ENCODE measurements at regions not wholly inside any gene's neighbourhood (a gene's known extent, or its start where the extent isn't known, plus 50 kb on each side); places are given as distances from the start of the nearest gene placed in this dataset.

DNA sequence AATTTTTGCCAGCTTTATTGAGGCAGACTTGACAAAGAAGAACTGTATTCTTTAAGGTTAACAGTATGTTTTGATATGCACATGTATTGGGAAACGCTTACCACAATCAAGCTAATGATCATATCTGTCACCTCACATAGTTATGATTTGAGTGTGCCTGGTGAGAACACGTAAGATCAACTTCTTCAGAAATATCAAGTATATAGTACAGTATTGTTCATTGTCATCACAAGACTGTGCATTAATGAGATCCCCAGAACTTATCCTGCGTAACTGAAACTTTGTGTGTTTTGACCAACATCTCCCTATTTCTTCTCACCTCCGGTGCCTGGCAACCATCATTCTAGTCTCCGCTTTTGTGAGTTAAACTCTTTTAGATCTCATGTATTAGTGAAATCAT is 756.4 kb upstream of the EEF2KMT start:
- TF ChIP-seq, protein P1, sequence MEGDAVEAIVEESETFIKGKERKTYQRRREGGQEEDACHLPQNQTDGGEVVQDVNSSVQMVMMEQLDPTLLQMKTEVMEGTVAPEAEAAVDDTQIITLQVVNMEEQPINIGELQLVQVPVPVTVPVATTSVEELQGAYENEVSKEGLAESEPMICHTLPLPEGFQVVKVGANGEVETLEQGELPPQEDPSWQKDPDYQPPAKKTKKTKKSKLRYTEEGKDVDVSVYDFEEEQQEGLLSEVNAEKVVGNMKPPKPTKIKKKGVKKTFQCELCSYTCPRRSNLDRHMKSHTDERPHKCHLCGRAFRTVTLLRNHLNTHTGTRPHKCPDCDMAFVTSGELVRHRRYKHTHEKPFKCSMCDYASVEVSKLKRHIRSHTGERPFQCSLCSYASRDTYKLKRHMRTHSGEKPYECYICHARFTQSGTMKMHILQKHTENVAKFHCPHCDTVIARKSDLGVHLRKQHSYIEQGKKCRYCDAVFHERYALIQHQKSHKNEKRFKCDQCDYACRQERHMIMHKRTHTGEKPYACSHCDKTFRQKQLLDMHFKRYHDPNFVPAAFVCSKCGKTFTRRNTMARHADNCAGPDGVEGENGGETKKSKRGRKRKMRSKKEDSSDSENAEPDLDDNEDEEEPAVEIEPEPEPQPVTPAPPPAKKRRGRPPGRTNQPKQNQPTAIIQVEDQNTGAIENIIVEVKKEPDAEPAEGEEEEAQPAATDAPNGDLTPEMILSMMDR (IDR thresholded peaks at IDR 0.05), result no peak
- TF ChIP-seq EP300 (IDR thresholded peaks at IDR 0.05; ENCODE audit: low read depth), result no peak

Data from transverse colon (tissue), 3 donors.